GM21360 (cell line): ENCODE measurements at regions not wholly inside any gene's neighbourhood (a gene's known extent, or its start where the extent isn't known, plus 50 kb on each side); places are given as distances from the start of the nearest gene placed in this dataset.

Source experiments
- ATAC-seq: cut with Tn5 transposase; IDR thresholded peaks from one replicate; pipeline ENCODE4 v1.9.1; 2021; ENCODE audit warnings: mild to moderate bottlenecking, moderate library complexity; ENCODE audit not compliant: unreplicated experiment

DNA sequence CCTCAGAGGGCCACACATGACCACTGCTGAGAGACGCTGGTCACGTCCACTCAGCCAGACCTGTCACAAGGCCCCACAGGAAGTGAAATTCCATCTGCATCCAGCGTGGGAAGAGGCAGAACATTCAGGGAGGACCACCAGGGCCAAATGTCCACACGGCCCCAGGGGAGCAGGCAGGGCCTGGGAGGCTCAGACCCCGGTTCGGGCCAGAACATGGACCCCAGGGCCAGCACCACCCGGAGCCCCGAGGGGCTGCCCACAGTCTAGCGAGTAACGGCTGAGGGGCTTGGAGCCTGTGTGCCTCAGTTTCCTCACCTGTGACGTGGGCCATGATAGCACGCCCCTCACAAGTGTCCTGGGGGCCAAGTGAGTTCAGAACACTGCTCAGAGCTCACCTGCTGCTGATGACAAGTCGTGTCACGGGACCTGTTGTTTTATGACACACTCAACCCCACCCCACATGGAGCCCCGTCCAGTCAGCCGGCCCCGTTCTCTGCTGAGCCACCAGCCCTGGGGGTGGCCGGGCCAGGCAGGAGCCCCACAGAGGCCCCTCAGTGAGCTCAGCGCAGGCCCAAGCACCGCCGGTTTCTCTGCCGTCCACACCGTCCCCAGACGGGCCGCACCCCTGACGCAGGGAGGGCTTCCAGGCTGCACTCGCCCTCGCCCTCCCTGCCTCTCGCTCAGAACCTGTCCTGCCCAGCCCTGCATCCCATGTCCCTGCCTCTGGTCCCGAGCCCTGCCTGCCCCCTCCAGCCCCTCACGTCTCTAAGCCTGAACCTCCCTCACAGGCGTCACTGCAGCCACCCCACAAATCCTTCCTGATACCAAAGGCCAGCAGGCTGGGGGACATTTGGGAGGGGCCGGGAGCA lies 79.5 kb upstream of the GALNT9 start:
- ATAC-seq: no peak

DNA sequence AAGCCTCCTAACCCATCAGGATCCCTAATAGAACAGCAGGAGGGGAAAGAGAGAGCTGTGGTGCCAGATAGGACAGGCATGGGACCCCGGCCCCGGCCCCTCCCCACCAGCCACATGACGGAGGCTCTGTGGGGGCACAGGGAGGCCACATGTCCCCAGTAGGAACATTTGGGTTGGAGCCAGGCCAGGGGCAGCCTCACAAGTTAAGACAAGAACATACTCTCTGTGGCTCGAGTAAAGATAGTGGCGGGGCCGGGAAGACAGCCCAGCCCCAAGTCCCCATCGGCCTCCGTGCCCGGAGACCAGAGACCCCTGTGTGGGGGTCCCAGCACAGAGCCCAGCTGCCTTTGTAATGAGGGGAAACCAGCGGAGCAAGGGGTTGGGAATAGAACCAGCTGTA lies 78.6 kb upstream of the GALNT9 start:
- ATAC-seq: no peak

DNA sequence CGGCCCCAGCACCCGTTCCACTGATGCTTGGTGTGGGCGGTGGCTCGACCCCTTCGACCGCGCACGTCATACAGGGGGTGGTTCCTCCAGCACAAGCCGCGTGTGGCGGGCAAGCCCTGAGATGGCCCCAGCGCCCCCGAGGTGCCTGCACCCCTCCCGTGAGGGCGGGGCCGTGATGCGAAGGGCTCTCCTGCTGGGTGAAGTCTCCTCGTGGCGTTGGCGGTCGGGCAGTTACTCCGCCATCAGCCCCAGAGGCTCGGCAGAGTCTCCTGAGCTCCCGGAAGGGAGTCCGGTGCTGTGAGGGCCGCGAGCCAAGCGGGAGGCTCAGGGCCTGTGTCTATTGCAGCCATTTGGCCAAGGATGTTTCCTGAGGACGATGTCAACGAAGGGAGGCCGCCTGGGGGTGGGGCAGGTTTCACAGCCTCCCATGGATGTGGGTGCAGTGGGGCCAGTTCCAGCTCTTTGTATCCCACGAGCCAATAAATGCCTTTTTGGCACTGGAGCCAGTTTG lies 78.1 kb upstream of the GALNT9 start:
- ATAC-seq: no peak

DNA sequence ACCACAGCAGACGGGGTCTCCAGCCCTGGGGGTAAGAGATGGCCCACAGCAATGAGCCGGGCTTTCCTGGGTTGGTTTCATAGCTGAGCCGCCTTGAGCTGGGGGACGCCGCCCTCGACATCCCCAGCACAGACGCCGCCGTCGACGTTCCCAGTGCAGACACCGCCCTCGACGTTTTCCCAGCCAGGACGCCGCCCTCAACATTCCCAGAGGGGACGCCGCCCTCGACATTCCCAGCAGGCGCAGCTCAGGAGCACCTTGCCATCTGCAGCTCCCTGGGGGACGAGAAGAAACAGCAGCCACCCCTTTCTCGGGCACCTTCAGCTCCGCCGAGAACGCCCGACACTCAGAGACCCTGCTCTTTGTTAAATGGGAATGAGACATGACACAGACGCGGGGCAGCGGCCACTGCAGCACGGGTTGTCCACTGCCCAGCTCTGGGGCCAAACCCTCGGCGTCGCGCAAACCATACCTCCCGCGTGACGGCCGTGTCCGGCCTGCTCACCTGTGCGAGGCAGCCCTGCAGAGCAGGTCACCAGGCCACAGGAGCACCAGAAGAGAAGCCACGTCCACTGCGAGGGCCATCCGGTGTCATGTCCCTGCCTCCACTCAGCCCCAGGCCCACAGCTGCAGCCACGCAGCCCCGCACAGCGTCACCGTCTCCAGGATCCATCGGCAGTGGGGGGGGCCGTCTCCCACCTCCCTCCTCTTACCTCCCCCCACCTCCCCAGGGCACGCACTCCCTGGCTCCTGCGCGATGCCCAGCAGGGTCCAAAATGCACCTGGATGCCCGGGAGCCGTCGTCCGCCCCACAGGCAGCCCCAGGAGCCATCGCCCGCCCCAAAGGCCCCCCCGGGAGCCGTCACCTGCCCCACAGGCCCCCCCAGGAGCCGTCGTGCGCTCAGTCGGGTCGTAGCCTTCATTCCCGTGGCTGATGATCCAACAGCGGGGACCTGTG lies 77.4 kb upstream of the GALNT9 start:
- no peak for ATAC-seq

DNA sequence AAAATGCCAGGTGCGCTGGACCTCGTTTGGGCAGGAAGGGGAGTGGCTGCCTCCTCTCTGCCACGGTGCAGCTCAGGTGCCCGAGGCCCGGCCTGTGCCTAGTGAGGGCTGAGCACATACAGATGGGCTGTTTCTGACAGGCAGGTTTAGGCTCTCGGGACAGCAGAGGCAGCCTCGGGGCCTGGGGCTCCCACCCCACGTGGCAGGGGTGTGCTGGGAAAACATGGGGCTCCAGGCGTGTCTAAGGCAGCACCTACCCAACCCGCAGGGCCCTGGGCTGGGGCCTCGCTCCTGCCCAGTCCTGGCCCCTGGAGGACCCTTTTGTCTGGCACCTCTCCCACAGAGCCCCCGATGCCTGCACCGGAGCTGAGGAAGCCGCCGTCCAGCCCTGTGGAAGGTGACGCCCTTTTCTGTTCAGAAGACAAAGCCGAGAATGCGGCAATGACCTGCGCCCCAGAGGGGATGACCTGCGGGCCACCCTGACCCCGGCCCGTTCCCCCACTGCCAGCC lies 76.4 kb upstream of the GALNT9 start:
- no peak for ATAC-seq

DNA sequence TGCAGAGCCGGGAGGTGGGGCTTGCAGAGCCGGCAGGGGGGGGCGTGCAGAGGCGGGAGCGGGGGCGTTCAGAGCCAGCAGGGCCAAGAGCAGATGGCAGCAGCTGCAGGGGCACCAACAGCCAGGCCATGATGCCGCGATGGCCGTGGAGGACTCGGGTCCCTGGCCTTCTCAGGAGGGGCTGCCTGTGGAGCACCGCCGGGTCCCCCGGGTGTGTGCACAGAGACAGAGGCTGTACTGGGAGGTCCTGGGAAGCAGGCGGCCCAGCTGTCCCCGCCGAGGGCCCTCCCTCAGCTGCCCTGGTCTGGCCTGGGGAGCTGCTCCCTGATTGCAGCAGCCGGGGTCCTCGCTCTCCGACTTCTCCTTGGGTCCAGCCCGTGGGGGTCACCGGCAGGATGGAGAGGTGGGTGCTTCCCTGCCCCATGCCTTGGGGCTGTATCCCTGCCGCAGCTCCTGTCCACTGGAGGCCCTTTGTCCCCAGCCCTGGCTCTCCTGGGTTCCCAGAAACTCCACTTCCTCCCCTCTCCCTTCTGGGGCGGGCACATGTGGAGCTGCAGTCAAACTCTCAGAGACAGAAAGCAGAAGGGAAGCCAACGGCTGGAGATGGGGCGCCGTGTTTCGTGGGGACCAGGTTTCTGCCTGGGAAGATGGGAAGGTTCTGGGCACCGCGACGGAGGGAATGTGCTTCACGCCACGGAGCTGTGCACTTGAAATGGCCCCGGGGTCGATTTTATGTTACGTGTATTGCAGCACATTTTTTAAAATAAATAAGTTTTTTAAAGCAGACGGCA lies 75.8 kb upstream of the GALNT9 start:
- no peak for ATAC-seq

DNA sequence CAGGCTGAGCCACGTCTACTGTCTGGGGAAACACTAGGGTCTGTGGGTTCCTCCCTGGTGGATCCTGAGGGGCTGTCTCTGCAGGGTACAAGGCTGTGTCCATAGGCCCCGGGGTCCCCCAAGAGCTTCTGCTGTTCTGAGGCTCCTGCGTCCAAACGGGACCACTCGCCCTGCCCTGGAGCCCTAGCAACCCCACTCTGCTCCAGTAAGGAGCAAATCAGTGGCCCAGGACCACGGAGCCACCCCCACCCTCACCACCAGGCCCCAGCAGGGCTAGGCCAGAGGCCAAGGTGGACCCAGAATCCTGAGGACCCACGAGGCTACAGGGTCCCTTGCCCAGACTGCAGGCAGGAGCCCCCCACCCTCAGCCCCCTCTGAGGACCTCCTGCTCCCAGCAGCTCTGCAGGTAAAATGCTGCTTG lies 75.1 kb upstream of the GALNT9 start:
- ATAC-seq: no peak

DNA sequence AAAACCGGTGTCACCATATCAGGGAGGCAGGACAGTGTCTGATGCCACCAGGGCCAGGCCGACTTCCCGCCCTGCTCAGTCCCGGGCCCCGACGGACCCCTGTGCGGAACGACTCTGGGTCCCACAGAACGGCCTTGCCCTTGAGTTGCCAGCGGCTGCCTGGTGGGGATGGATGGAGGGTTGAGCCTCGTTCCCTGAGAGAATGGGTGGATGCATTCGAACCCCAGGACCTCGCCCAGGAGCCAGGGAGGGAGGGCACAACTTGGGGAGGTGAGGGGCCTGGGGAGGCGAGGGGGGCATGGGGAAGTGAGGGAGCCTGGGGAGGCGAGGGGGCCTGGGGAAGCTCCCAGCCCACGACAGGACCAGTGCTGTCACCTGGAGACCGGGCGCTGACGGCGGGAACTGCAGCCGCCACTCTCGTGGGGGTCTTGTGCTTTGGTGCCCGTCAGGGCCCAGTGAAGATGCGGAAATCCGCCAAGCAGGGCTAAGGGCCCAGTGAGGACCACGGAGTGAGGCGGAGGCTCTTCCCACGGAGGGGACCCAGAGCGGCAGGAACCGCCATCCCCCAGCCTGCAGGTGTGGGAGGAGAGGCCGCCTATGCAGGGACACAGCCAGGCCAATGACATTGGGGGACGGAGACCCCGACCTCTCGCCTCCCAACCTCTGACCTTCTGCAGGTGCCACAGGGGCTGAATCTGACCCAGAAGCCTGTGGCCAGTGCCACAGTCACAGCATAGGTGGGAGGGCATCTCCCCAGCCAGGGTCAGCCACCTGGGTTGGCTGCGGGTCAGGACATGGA lies 74.4 kb upstream of the GALNT9 start:
- no peak for ATAC-seq

DNA sequence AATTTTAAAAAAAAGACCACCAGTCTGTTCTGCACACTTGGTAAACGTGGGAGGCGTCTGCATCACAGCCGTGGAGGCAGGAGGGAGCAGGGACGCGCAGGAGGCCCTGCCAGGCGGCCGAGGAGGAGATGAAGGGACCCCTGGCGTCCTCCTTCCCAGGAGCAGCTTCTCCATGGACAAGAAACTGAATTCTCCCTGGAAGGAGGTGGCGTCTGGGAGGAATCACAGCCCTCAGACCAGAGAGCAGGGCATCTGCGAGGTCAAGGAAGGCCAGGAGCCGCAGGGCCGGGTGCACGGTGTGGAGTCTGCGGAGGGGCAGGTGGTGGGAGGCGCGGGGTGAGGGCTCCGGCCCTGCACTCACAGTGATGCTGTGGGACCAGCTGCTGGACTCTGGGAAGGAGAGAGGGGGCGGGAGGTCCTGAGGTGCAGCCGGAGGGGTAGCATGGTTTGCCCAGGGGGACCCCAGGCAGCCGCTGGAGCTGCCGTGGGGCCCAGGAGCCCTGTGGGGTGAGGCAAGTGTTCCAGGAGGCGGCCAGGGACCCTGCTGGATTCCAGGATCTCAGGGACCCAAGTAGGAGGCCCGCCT lies 73.5 kb upstream of the GALNT9 start:
- ATAC-seq: no peak

- ATAC-seq: no peak
Measured at GRCh38 chr12:132401982-132402381, 72.6 kb upstream of the GALNT9 start.

- ATAC-seq: no peak
Measured at GRCh38 chr12:132400011-132400641, 70.7 kb upstream of the GALNT9 start.

- no peak for ATAC-seq
Measured at GRCh38 chr12:132399092-132400010, 70.0 kb upstream of the GALNT9 start.

GRCh38 chr12:132398386-132398991 lies 69.1 kb upstream of the GALNT9 start:
- no peak for ATAC-seq

- no peak for ATAC-seq
Measured at GRCh38 chr12:132397934-132398385, 68.6 kb upstream of the GALNT9 start.

- no peak for ATAC-seq
Measured at GRCh38 chr12:132397152-132397933, 68.0 kb upstream of the GALNT9 start.

GRCh38 chr12:132396657-132397056 lies 67.3 kb upstream of the GALNT9 start:
- no peak for ATAC-seq

DNA sequence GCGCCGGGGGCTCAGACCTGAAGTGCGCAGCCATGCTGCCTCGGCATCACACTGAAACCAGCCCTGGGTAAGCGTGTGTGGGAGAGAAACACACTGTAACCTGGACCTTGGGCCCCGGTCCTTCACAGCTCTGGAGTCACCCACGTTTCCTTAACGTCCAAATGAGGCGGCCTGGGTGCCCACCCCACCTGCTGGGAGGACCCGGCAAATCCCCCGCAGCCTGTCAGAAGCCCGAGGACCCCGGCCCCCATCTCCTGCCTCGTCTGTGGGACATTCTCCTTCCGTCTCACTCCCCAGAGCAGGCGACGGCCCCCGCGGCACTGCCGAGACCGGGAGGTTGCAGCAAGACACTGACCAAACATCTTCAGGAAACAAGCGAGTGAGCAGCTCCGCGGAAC lies 66.5 kb upstream of the GALNT9 start:
- no peak for ATAC-seq
